ENCODE measurements at regions not wholly inside any gene's neighbourhood (a gene's known extent, or its start where the extent isn't known, plus 50 kb on each side); places are given as distances from the start of the nearest gene placed in this dataset.
"Not testable (repeated sequence)": the region's sequence is repeated elsewhere in the genome, so short reads cannot be mapped to it uniquely, and the experiment has no call there.

GRCh38 chr9:24856601-24857000 lies 310.9 kb upstream of the IZUMO3 start:
- not testable (repeated sequence) for TF ChIP-seq CTCF, EP300 (IDR thresholded peaks at IDR 0.05)
